Right ventricle myocardium inferior (tissue), 1 donor: ENCODE measurements at regions not wholly inside any gene's neighbourhood (a gene's known extent, or its start where the extent isn't known, plus 50 kb on each side); places are given as distances from the start of the nearest gene placed in this dataset.
"Not testable (repeated sequence)": the region's sequence is repeated elsewhere in the genome, so short reads cannot be mapped to it uniquely, and the experiment has no call there.

Source experiments
- ATAC-seq: fragments of 200-7000 bp; cut with Tn5 transposase; one replicate; pipeline ENCODE4 v1.9.1; 2020; ENCODE audit warnings: mild to moderate bottlenecking, moderate library complexity
- DNase-seq: peaks from one replicate; pipeline ENCODE4 v3.0.0; 2021; ENCODE audit errors: missing footprints
- intact Hi-C: fragments of 100-400 bp; cut with DNase I; formaldehyde crosslinking; loops from one replicate; pipeline ENCODE4 v1.11.0; 2022
- donor health status: DM: no; HTN: yes; CAD: no; lungs with severe emphysema.

DNA sequence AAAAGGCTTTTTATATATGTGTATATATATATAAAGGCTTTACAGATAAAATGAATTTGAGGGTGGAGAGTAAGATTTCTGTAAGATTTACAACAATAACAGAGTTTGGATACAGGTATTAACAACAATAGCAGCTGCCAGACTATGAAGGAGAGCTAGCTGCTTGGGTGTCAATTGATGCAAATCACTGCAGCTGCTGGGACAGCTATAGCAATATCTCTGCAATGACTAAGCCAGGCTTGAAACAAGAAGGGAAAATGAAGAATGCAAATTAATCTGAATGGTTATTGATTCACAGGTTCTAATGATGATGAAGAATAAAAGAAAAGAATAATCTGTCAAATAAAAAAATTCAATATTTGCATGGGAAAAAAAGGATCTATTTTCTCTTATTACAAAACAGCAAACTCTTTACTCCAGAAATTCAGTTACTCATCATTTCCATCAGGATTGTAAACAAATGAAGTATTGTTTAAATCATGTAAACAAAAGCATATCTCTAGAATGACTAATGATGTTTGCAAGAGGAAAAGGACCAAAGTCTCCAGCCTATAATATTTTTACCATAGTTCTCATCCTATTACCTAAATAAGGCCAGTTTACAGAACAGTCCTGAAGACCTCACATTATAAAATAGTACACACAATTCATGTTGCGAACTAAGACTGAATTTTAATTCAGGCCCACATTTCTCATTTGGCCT lies 219.0 kb downstream of the HTR1A start:
- intact Hi-C loops: no loop called here
- ATAC-seq: no peak

GRCh38 chr5:63732880-63733279 lies 229.4 kb downstream of the HTR1A start:
- intact Hi-C loops, DNase-seq, ATAC-seq: not testable (repeated sequence)

More for the DNA sequence above, 219.0 kb downstream of the HTR1A start:
- no peak for DNase-seq

GRCh38 chr5:63727583-63727982 lies 234.7 kb downstream of the HTR1A start:
- intact Hi-C loops: no loop called here
- no peak for DNase-seq
- no peak for ATAC-seq

GRCh38 chr5:63726496-63726895 lies 235.7 kb downstream of the HTR1A start:
- ATAC-seq (no peak), DNase-seq (no peak)
- intact Hi-C loops: no loop called here

GRCh38 chr5:63719147-63719546 lies 243.1 kb downstream of the HTR1A start:
- DNase-seq (no peak), ATAC-seq (no peak)
- intact Hi-C loops: no loop called here

GRCh38 chr5:63700241-63700640 lies 262.0 kb downstream of the HTR1A start:
- intact Hi-C loops: no loop called here
- DNase-seq (no peak), ATAC-seq (no peak)

- intact Hi-C loops: no loop called here
- DNase-seq: no peak
- no peak for ATAC-seq
Measured at GRCh38 chr5:63697811-63698210, 264.4 kb downstream of the HTR1A start.

GRCh38 chr5:63690546-63690945 lies 271.7 kb downstream of the HTR1A start:
- ATAC-seq (no peak), DNase-seq (no peak)
- intact Hi-C loops: no loop called here

DNA sequence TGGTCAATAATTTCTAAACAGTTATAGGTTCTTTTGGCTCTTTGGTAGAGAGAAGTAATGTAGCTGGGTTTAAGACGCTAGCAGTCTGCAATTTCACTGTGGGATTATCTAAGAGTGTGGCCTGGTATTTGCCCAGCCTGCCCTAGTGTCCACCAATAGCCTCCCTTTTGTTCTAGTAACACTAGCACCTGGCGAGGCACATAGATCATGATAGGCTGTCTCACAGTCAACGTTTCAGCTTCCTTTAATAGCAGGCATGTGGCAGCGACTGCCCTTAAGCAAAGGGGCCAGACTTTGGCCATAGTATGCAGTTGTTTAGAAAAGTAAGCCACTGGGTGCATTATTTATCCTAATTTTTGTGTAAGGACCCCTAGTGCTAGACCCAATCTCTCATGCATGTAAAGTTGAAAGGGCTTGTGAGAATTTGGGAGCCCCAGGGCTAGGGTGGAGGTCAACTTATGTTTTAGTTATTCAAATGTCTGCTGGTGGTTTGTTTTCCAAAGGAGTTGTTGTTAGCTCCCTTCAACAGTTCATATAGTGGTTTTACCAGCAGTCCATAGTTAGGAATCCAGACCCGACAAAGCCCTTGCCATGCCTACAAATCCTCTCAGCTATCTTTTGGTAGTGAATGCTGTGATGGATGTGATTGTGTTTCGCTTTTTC lies 274.3 kb downstream of the HTR1A start:
- intact Hi-C loops: no loop called here
- DNase-seq: no peak
- no peak for ATAC-seq

DNA sequence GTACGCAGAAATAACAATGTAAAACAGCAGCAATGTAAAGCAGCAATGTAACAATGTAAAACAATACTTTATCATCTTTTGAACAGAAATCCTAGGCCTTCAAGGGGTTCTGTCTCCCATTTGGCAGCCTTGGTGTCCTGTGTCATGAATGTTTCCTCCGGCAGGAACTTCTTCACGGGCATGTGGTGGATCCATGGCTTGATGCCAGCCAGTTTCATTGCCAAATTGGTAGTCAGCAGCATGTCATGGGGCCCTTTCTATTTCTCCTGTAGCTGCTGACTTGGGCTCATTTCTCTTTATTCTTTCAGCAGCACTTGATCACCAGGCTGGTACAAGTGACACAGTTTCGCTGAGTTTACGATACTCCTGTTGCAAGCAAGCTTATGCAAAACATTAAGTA lies 275.3 kb downstream of the HTR1A start:
- intact Hi-C loops: no loop called here
- DNase-seq (no peak), ATAC-seq (no peak)

DNA sequence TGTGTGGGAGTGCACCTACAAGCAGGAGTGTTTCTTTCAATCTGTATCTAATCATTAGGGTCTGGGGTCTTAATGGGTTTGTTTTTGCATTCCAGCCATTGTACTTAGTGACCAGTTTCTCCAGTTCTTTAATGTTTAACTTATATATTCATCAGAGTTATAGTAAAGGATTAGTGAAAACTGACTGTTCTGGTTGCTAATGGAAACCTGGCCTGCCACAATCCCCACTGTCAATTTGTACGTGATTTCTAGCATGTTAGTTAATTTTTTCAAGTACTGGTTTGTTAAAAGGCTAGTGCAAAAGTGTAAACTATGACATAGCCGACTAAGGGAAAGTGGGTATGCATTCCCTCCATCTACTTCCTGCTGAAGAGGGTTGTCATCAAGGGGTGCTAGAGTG lies 276.1 kb downstream of the HTR1A start:
- DNase-seq (no peak), ATAC-seq (no peak)
- intact Hi-C loops: no loop called here

DNA sequence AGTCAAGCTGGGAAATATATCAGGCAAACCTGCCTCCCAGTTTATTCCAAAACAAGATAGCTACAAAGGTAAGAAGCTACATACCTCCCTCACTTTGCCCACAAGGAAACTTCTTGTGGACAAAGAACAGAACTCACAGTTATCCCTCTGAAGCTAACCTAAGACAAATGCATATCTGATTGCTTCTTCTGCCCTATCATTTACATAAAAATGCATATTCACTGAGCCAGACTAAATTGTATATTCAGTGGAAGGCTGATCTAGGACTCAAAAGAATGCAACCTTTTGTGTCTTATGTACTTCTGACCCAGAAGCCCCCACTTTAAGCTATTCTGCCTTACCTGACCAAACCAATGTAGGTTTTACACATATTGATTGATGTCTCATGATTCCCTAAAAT lies 276.8 kb downstream of the HTR1A start:
- intact Hi-C loops: no loop called here
- ATAC-seq (no peak), DNase-seq (no peak)

DNA sequence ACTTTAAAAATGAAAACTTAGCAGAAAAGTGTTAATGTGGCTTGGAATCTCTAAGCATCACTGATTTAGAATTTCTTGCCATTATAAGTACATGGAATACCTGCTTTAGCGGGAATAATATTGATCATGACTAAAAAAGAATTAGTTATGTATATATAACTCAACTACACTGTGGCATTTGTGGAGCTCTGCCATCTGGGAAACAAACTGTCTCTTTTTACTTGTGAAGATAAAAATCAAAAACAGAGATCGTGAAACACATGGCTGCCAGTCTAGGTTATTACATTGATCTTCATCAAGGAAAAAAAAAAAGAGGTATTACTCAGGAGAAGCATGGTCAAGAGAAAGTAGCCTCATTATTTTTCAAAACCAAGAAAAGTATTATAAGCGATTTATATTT lies 287.4 kb downstream of the HTR1A start:
- intact Hi-C loops: no loop called here
- ATAC-seq: no peak
- no peak for DNase-seq

DNA sequence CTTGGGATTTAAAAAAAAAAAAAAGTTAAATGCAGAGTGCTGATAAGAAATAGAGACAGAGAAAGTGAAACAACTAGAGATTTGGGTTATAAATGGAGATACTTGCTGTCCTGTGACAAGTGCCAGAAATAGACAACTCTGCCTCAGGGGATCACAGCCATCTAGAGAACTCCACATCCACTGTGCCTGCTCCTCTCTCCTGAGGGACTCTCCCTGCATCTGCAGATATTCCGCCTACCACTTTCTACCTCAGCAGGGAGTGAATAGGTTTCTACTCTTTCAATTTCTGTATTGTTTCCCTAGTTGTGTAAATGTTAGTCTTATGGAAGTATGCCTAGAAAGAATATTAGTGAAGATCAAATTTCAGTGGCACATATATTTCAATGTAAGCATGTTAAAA lies 307.2 kb downstream of the HTR1A start:
- intact Hi-C loops: no loop called here
- DNase-seq (no peak), ATAC-seq (no peak)

- ATAC-seq (no peak), DNase-seq (no peak)
- intact Hi-C loops: no loop called here
Measured at GRCh38 chr5:63650581-63650980, 311.7 kb downstream of the HTR1A start.

GRCh38 chr5:63648376-63648775 lies 313.9 kb downstream of the HTR1A start:
- intact Hi-C loops: no loop called here
- ATAC-seq (no peak), DNase-seq (no peak)

- intact Hi-C loops: no loop called here
- ATAC-seq (no peak), DNase-seq (no peak)
Measured at GRCh38 chr5:63629951-63630630, 332.2 kb downstream of the HTR1A start.

DNA sequence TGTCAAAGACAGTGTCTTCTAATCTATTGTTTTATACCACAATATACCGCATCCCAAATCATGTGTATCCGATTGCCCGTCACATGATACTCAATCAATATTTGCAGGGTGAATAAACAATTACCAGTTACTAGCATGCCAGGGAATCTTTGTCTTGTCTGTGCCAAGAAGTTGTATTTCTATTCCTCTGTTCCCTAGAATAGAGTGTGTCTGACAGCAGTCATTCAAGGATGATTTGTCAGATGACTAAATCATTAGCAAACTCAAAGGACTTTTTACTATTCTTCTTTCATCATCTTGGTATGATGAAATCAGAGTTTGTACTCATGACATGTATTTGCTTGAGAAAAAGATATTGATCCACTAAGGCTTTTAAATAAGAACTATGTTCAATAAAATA lies 348.8 kb downstream of the HTR1A start:
- no peak for DNase-seq
- no peak for ATAC-seq
- intact Hi-C loops: no loop called here

- intact Hi-C loops: no loop called here
- ATAC-seq: no peak
- no peak for DNase-seq
Measured at GRCh38 chr5:63603996-63604395, 358.2 kb downstream of the HTR1A start.

DNA sequence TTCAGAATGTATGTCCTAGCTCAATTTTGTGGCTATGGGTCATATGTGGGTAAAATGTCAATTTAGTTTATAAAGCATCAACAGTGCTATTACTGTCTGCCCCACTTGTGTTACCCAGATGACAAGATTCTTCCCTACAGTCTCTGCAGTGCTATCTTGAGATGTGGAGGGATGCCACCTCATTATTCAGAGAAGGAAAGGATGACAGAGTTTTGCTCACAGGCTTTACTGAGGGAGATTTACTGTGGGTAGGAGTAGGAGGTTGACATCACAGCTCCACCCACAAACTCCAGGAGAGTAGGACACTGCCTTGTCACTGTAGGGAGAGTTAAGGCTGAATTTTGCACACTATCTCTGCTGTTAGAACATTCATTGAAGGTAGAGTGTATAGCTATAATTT lies 359.3 kb downstream of the HTR1A start:
- intact Hi-C loops: no loop called here
- no peak for ATAC-seq
- no peak for DNase-seq
